ENCODE measurements at regions not wholly inside any gene's neighbourhood (a gene's known extent, or its start where the extent isn't known, plus 50 kb on each side); places are given as distances from the start of the nearest gene placed in this dataset.

- H3K4me1 ChIP-seq, result no peaks in the 10 kb centered on the region
- H3K27ac ChIP-seq, result no peak overlapping the region
- H3K36me3 ChIP-seq, result no peaks in the 10 kb centered on the region
- H3K9me3 ChIP-seq, result no peaks in the 10 kb centered on the region
- WGBS, 5 donors, result 62 to 66% (median 65%) methylated on average over 4 of the region's 4 CpGs
- no peaks in the 10 kb centered on the region for H3K27me3 ChIP-seq (replicated peaks in 1 of 7)
- TF ChIP-seq CTCF (IDR thresholded peaks at IDR 0.05 in 8 of 11, conservative IDR thresholded peaks at IDR 0.05 in 3 of 11), result peak in 7 of 11 experiments; percentile 27 to 49 (median 37)
- TF ChIP-seq POLR2AphosphoS5 (IDR thresholded peaks at IDR 0.05), result no peak
- H3K4me3 ChIP-seq, result no peak overlapping the region
- intact Hi-C loops (cut with DNase I; ENCODE audit: low total_unique reads), result no loop called here
- DNase-seq, result no peak
Observed at GRCh38 chr3:152574461-152575079, 260.4 kb upstream of the P2RY1 start.

GRCh38 chr3:152578769-152579168 is 256.2 kb upstream of the P2RY1 start:
- Histone ChIP-seq H3K36me3 (no peaks in the 10 kb centered on the region), H3K4me1 (no peaks in the 10 kb centered on the region), H3K27me3 (replicated peaks in 1 of 7) (no peaks in the 10 kb centered on the region), H3K27ac (no peak overlapping the region), H3K4me3 (no peak overlapping the region), H3K9me3 (no peaks in the 10 kb centered on the region)
- intact Hi-C loops (cut with DNase I; ENCODE audit: low total_unique reads), result no loop called here
- DNase-seq, result no peak
- TF ChIP-seq POLR2A (IDR thresholded peaks at IDR 0.05) (no peak), CTCF (IDR thresholded peaks at IDR 0.05 in 8 of 11, conservative IDR thresholded peaks at IDR 0.05 in 3 of 11) (no peak), POLR2AphosphoS5 (IDR thresholded peaks at IDR 0.05) (no peak)

GRCh38 chr3:152581951-152582350 is 253.0 kb upstream of the P2RY1 start:
- H3K27ac ChIP-seq, result peak overlapping the region in 1 of 8 donors; percentile 9
- H3K4me3 ChIP-seq, result no peak overlapping the region
- no peaks in the 10 kb centered on the region for H3K27me3 ChIP-seq (replicated peaks in 1 of 7)
- no peaks in the 10 kb centered on the region for H3K36me3 ChIP-seq
- intact Hi-C loops (cut with DNase I; ENCODE audit: low total_unique reads), result no loop called here
- no peaks in the 10 kb centered on the region for H3K9me3 ChIP-seq
- H3K4me1 ChIP-seq, result no peaks in the 10 kb centered on the region
- 25 to 51% (median 46%) methylated on average over 3 of the region's 3 CpGs for WGBS, 5 donors
- no peak for DNase-seq
- TF ChIP-seq POLR2A (IDR thresholded peaks at IDR 0.05) (no peak), CTCF (IDR thresholded peaks at IDR 0.05 in 8 of 11, conservative IDR thresholded peaks at IDR 0.05 in 3 of 11) (no peak), POLR2AphosphoS5 (IDR thresholded peaks at IDR 0.05) (no peak)

- intact Hi-C loops (cut with DNase I; ENCODE audit: low total_unique reads), result no loop called here
- no peak for DNase-seq
- TF ChIP-seq POLR2A (IDR thresholded peaks at IDR 0.05) (no peak), CTCF (IDR thresholded peaks at IDR 0.05 in 8 of 11, conservative IDR thresholded peaks at IDR 0.05 in 3 of 11) (no peak), POLR2AphosphoS5 (IDR thresholded peaks at IDR 0.05) (no peak)
- H3K9me3 ChIP-seq, result no peaks in the 10 kb centered on the region
- no peak overlapping the region for H3K27ac ChIP-seq
- H3K27me3 ChIP-seq (replicated peaks in 1 of 7), result no peaks in the 10 kb centered on the region
- 74 to 93% (median 86%) methylated on average over 1 of the region's 1 CpG for WGBS, 5 donors
- H3K36me3 ChIP-seq, result no peaks in the 10 kb centered on the region
- no peak overlapping the region for H3K4me3 ChIP-seq
- H3K4me1 ChIP-seq, result no peaks in the 10 kb centered on the region
Observed at GRCh38 chr3:152583963-152584362, 251.0 kb upstream of the P2RY1 start.
